Nephron progenitor cell (in vitro differentiated cells): ENCODE measurements at regions not wholly inside any gene's neighbourhood (a gene's known extent, or its start where the extent isn't known, plus 50 kb on each side); places are given as distances from the start of the nearest gene placed in this dataset.

ENCODE experiments used
- DNase-seq: peaks from one replicate; pipeline ENCODE4 v3.0.0; 2021
- H3K27ac Mint-ChIP-seq: 2 replicates; pipeline ENCODE4 v1.8.0; 2021; ENCODE audit warnings: mild to moderate bottlenecking, moderate library complexity, mixed read lengths
- H3K27me3 Mint-ChIP-seq: 2 replicates; pipeline ENCODE4 v1.8.0; 2021; ENCODE audit warnings: mild to moderate bottlenecking, low read depth, mixed read lengths; ENCODE audit not compliant: poor library complexity
- H3K36me3 Mint-ChIP-seq: 2 replicates; pipeline ENCODE4 v1.8.0; 2021; ENCODE audit warnings: low read depth, mixed read lengths
- H3K4me1 Mint-ChIP-seq: 2 replicates; pipeline ENCODE4 v1.8.0; 2021; ENCODE audit warnings: mixed read lengths
- H3K4me3 Mint-ChIP-seq: 2 replicates; pipeline ENCODE4 v1.8.0; 2021; ENCODE audit warnings: mild to moderate bottlenecking, moderate library complexity, mixed read lengths
- H3K9me3 Mint-ChIP-seq: 2 replicates; pipeline ENCODE4 v1.8.0; 2021; ENCODE audit warnings: mild to moderate bottlenecking, moderate library complexity, mixed read lengths
- CTCF ChIP-seq: fragments of 200-600 bp; sonication (generic); IDR thresholded peaks from 2 replicates; pipeline ENCODE4 v1.5.0; 2021; ENCODE audit warnings: antibody characterized with exemption

GRCh38 chr5:100270023-100270771 lies 265.0 kb upstream of the FAM174A start:
- H3K4me3 Mint-ChIP-seq: no peak overlapping the region
- H3K9me3 Mint-ChIP-seq: no peaks in the 10 kb centered on the region
- peaks cover 9% of the 10 kb centered on the region for H3K4me1 Mint-ChIP-seq
- H3K36me3 Mint-ChIP-seq: no peaks in the 10 kb centered on the region
- H3K27me3 Mint-ChIP-seq: no peaks in the 10 kb centered on the region
- no peak for TF ChIP-seq CTCF
- DNase-seq: no peak
- H3K27ac Mint-ChIP-seq: no peak overlapping the region

GRCh38 chr5:100260968-100261367 lies 274.2 kb upstream of the FAM174A start:
- H3K36me3 Mint-ChIP-seq: no peaks in the 10 kb centered on the region
- H3K27ac Mint-ChIP-seq: no peak overlapping the region
- H3K9me3 Mint-ChIP-seq: no peaks in the 10 kb centered on the region

GRCh38 chr5:100252944-100253343 lies 282.2 kb upstream of the FAM174A start:
- H3K4me3 Mint-ChIP-seq: no peak overlapping the region
- no peaks in the 10 kb centered on the region for H3K36me3 Mint-ChIP-seq
- DNase-seq: no peak
- no peak for TF ChIP-seq CTCF
- peaks cover 5% of the 10 kb centered on the region for H3K4me1 Mint-ChIP-seq
- no peaks in the 10 kb centered on the region for H3K27me3 Mint-ChIP-seq
- H3K27ac Mint-ChIP-seq: no peak overlapping the region
- H3K9me3 Mint-ChIP-seq: no peaks in the 10 kb centered on the region

More at GRCh38 chr5:100260968-100261367, 274.2 kb upstream of the FAM174A start:
- no peak for DNase-seq
- no peak overlapping the region for H3K4me3 Mint-ChIP-seq
- H3K27me3 Mint-ChIP-seq: peaks cover 3% of the 10 kb centered on the region
- no peak for TF ChIP-seq CTCF
- no peaks in the 10 kb centered on the region for H3K4me1 Mint-ChIP-seq

- Mint-ChIP-seq H3K9me3 (no peaks in the 10 kb centered on the region), H3K4me3 (no peak overlapping the region), H3K27me3 (no peaks in the 10 kb centered on the region), H3K4me1 (peaks cover 5% of the 10 kb centered on the region), H3K27ac (no peak overlapping the region), H3K36me3 (no peaks in the 10 kb centered on the region)
- TF ChIP-seq CTCF: no peak
- no peak for DNase-seq
Observed at GRCh38 chr5:100252037-100252436, 283.1 kb upstream of the FAM174A start.

DNA sequence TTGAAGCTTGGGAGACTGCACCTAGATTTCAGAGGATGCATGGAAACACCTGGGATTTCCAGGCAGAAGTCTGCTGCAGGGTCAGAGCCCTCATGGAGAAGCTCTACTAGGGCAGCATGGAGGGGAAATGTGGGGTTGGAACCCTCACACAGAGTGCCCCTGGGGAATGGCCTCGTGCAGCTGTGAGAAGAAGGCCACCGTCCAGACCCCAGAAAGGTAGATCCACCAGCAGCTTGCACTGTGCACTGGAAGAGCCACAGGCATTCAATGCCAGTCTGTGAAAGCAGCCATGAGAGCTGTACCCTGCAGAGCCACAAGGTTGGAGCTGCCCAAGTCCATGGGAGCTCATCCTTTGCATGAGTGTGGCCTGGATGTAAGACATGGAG lies 285.3 kb upstream of the FAM174A start:
- Mint-ChIP-seq H3K27ac (no peak overlapping the region), H3K27me3 (no peaks in the 10 kb centered on the region), H3K4me3 (no peak overlapping the region), H3K9me3 (no peaks in the 10 kb centered on the region), H3K36me3 (no peaks in the 10 kb centered on the region), H3K4me1 (peaks cover 5% of the 10 kb centered on the region)
- no peak for DNase-seq
- no peak for TF ChIP-seq CTCF
